CD4-positive, alpha-beta T cell (primary cell): ENCODE measurements at regions not wholly inside any gene's neighbourhood (a gene's known extent, or its start where the extent isn't known, plus 50 kb on each side); places are given as distances from the start of the nearest gene placed in this dataset.

ENCODE experiments used
- ATAC-seq: fragments of 200-7000 bp; cut with Tn5 transposase; one replicate; pipeline ENCODE4 v1.10.0; 2022; ENCODE audit warnings: mild to moderate bottlenecking; ENCODE audit not compliant: poor library complexity
- CTCF ChIA-PET: fragments of 350-600 bp; sonication (Branson Sonifier 250); formaldehyde crosslinking; loops from one replicate; lab custom pipeline; 2021; ENCODE audit warnings: antibody characterized with exemption, inconsistent platforms; lab: Charles Lee
- POLR2A ChIA-PET: fragments of 350-600 bp; sonication (Branson Sonifier 250); formaldehyde crosslinking; loops from one replicate; lab custom pipeline; 2021; ENCODE audit warnings: antibody characterized with exemption, inconsistent platforms; lab: Charles Lee
- DNase-seq, 14 experiments: peaks; one replicate each; pipeline ENCODE4 v3.0.0-alpha.2; 2013 to 2020; ENCODE audit warnings: mixed read lengths in 2 of 14
- H3K27ac ChIP-seq, 2 donors: one replicate each; pipeline versions ENCODE4 v1.5.1 to v1.7.0; 2013; ENCODE audit warnings: low read length in 2 of 2, low read depth in 1 of 2, mild to moderate bottlenecking in 1 of 2
- H3K27me3 ChIP-seq, 2 experiments: 1 replicate in 1 of 2; 2 replicates in 1 of 2; pipeline versions ENCODE4 v1.6.1 to v1.7.0; 2013; ENCODE audit warnings: low read length in 2 of 2, control low read depth in 1 of 2, mild to moderate bottlenecking in 1 of 2, moderate library complexity in 1 of 2; ENCODE audit not compliant: insufficient read depth in 2 of 2, control insufficient read depth in 1 of 2
- H3K36me3 ChIP-seq: one replicate; pipeline ENCODE4 v1.6.1; 2013; ENCODE audit warnings: low read length, control low read depth; ENCODE audit not compliant: insufficient read depth
- H3K4me1 ChIP-seq: one replicate; pipeline ENCODE4 v1.6.1; 2013; ENCODE audit warnings: low read length, control low read depth; ENCODE audit not compliant: insufficient read depth
- H3K4me3 ChIP-seq: one replicate; pipeline ENCODE4 v1.5.1; 2013; ENCODE audit warnings: mild to moderate bottlenecking, low read length, moderate library complexity
- H3K9me3 ChIP-seq, 2 experiments: 1 replicate in 1 of 2; 2 replicates in 1 of 2; pipeline versions ENCODE4 v1.6.1 to v1.7.0; 2013; ENCODE audit warnings: low read length in 2 of 2, mild to moderate bottlenecking in 2 of 2, control low read depth in 1 of 2, moderate library complexity in 1 of 2; ENCODE audit not compliant: control insufficient read depth in 1 of 2, insufficient read depth in 1 of 2
- H3K27ac Mint-ChIP-seq: one replicate; pipeline ENCODE4 v1.8.0; 2020; ENCODE audit warnings: mixed read lengths
- H3K27me3 Mint-ChIP-seq: one replicate; pipeline ENCODE4 v1.8.0; 2021; ENCODE audit warnings: mixed read lengths
- H3K36me3 Mint-ChIP-seq: one replicate; pipeline ENCODE4 v1.8.0; 2021; ENCODE audit warnings: low read depth, mixed read lengths
- H3K4me1 Mint-ChIP-seq: one replicate; pipeline ENCODE4 v1.8.0; 2021; ENCODE audit warnings: low read depth, mixed read lengths
- H3K4me3 Mint-ChIP-seq: one replicate; pipeline ENCODE4 v1.8.0; 2020; ENCODE audit warnings: mild to moderate bottlenecking, mixed read lengths
- H3K9me3 Mint-ChIP-seq: one replicate; pipeline ENCODE4 v1.8.0; 2020; ENCODE audit warnings: mixed read lengths
- intact Hi-C, 2 experiments: fragments of 100-400 bp; cut with DNase I in 1 of 2; cut with micrococcal nuclease in 1 of 2; formaldehyde crosslinking; loops; one replicate each; pipeline versions ENCODE4 v1.15.1 to v1.9.0; 2023 to 2025; cut with DNase I, micrococcal nuclease
- TF ChIP-seq, protein P1 (sequence below): fragments of 200-600 bp; IDR thresholded peaks from one replicate; pipeline ENCODE4 v1.8.0; 2022; ENCODE audit warnings: antibody characterized with exemption, mild to moderate bottlenecking

DNA sequence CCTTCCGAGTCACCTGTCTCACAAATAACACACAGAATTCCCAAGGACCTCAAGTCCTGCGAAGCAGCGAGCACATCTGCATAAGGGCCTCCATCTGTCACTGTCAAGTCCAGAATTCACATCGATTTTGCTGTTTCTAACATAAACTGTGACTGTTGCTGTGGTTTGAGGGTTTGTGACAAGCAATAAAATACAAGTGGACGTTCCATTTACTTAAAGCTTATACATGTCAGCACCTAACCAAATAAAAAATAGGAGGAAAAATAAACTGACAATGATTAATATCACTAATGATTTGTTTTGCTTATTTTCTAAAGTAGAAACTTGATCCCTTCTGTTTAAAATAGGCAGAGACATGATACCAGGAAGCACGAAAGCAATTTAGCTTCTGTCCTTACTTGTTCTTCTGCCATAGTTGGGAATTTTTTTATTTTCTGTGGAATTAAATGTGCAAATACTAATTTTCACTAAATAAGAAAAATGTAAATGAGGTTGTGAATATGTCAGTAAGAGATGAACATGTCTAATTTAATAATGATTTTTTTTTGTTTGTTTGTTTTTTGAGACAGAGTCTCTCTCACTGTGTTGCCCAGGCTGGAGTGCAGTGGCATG lies 279.1 kb downstream of the FGF9 start:
- H3K27ac ChIP-seq: no peak overlapping the region
- ChIA-PET CTCF (no interaction called here), POLR2A (interaction anchor here (0.6 kb wide), 1 partner anchor 31 kb away, joined by 3 read pairs; no protein-coding TSS in a partner anchor)
- H3K27ac Mint-ChIP-seq: no peak overlapping the region
- ATAC-seq: no peak
- H3K4me3 ChIP-seq: no peak overlapping the region
- H3K9me3 ChIP-seq: peaks cover 2 to 12% of the 10 kb centered on the region in 2 experiments
- H3K4me3 Mint-ChIP-seq: no peak overlapping the region
- H3K9me3 Mint-ChIP-seq: peaks cover 3% of the 10 kb centered on the region
- no peaks in the 10 kb centered on the region for H3K36me3 Mint-ChIP-seq
- H3K4me1 Mint-ChIP-seq: peaks cover 4% of the 10 kb centered on the region
- H3K27me3 Mint-ChIP-seq: no peaks in the 10 kb centered on the region
- H3K36me3 ChIP-seq: no peaks in the 10 kb centered on the region
- intact Hi-C loops: no loop called here
- TF ChIP-seq, protein P1, sequence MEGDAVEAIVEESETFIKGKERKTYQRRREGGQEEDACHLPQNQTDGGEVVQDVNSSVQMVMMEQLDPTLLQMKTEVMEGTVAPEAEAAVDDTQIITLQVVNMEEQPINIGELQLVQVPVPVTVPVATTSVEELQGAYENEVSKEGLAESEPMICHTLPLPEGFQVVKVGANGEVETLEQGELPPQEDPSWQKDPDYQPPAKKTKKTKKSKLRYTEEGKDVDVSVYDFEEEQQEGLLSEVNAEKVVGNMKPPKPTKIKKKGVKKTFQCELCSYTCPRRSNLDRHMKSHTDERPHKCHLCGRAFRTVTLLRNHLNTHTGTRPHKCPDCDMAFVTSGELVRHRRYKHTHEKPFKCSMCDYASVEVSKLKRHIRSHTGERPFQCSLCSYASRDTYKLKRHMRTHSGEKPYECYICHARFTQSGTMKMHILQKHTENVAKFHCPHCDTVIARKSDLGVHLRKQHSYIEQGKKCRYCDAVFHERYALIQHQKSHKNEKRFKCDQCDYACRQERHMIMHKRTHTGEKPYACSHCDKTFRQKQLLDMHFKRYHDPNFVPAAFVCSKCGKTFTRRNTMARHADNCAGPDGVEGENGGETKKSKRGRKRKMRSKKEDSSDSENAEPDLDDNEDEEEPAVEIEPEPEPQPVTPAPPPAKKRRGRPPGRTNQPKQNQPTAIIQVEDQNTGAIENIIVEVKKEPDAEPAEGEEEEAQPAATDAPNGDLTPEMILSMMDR: no peak
- no peak for DNase-seq
- peaks cover 0 to under 1% of the 10 kb centered on the region in 2 experiments for H3K27me3 ChIP-seq
- no peaks in the 10 kb centered on the region for H3K4me1 ChIP-seq

- no peaks in the 10 kb centered on the region for H3K4me1 ChIP-seq
- H3K27me3 ChIP-seq: peaks cover 0 to 2% of the 10 kb centered on the region in 2 experiments
- intact Hi-C loops: no loop called here
- DNase-seq (no peak), ATAC-seq (no peak)
- H3K9me3 ChIP-seq: peaks cover 0 to 8% of the 10 kb centered on the region in 2 experiments
- peaks cover 12% of the 10 kb centered on the region for H3K27me3 Mint-ChIP-seq
- TF ChIP-seq, protein P1: no peak
- H3K36me3 Mint-ChIP-seq: no peaks in the 10 kb centered on the region
- H3K4me3 Mint-ChIP-seq: no peak overlapping the region
- no peak overlapping the region for H3K27ac ChIP-seq
- no peaks in the 10 kb centered on the region for H3K36me3 ChIP-seq
- H3K27ac Mint-ChIP-seq: no peak overlapping the region
- peaks cover 7% of the 10 kb centered on the region for H3K9me3 Mint-ChIP-seq
- POLR2A ChIA-PET: no interaction called here
- no peak overlapping the region for H3K4me3 ChIP-seq
- CTCF ChIA-PET: no interaction called here
- no peaks in the 10 kb centered on the region for H3K4me1 Mint-ChIP-seq
Observed at GRCh38 chr13:21956666-21957065, 285.8 kb downstream of the FGF9 start.

GRCh38 chr13:21957833-21958232 lies 287.0 kb downstream of the FGF9 start:
- Histone ChIP-seq H3K4me1 (no peaks in the 10 kb centered on the region), H3K4me3 (no peak overlapping the region), H3K27me3 (peaks cover 0 to 2% of the 10 kb centered on the region in 2 experiments), H3K9me3 (peaks cover 0 to 12% of the 10 kb centered on the region in 2 experiments), H3K36me3 (no peaks in the 10 kb centered on the region), H3K27ac (no peak overlapping the region)
- Mint-ChIP-seq H3K9me3 (peaks cover 10% of the 10 kb centered on the region), H3K27ac (no peak overlapping the region), H3K4me3 (no peak overlapping the region), H3K36me3 (no peaks in the 10 kb centered on the region), H3K4me1 (no peaks in the 10 kb centered on the region), H3K27me3 (peaks cover 12% of the 10 kb centered on the region)
- intact Hi-C loops: no loop called here
- DNase-seq (no peak), ATAC-seq (no peak)
- ChIA-PET POLR2A (no interaction called here), CTCF (no interaction called here)
- TF ChIP-seq, protein P1: no peak
